ENCODE measurements at regions not wholly inside any gene's neighbourhood (a gene's known extent, or its start where the extent isn't known, plus 50 kb on each side); places are given as distances from the start of the nearest gene placed in this dataset.

GRCh38 chr13:106623799-106624460 is 56.0 kb upstream of the ARGLU1 start:
- no peak for DNase-seq

- DNase-seq = no peak
Observed at GRCh38 chr13:106621833-106622232, 53.9 kb upstream of the ARGLU1 start.

- peak; percentile 7 for DNase-seq
Observed at GRCh38 chr13:106619688-106620555, 52.0 kb upstream of the ARGLU1 start.

Data from NCI-H1436 treated with DMSO at 0.1 percent for 48 hours (cell line).